ENCODE measurements at regions not wholly inside any gene's neighbourhood (a gene's known extent, or its start where the extent isn't known, plus 50 kb on each side); places are given as distances from the start of the nearest gene placed in this dataset.

- H4K20me1 ChIP-seq (ENCODE audit: low read length), result no peaks in the 10 kb centered on the region
- H3K27ac ChIP-seq (ENCODE audit: low read length), result no peak overlapping the region
- H3K9me2 ChIP-seq (replicated peaks; ENCODE audit: low read length), result no peaks in the 10 kb centered on the region
- no peak overlapping the region for H2AFZ ChIP-seq (ENCODE audit: low read length)
- ChIA-PET POLR2A (ENCODE audit: unreplicated experiment) (no interaction called here), CTCF (no interaction called here)
- no peak overlapping the region for H3K4me3 ChIP-seq (ENCODE audit: low read length)
- no peaks in the 10 kb centered on the region for H3K27me3 ChIP-seq (ENCODE audit: low read length)
- H3K79me2 ChIP-seq (ENCODE audit: low read length), result no peaks in the 10 kb centered on the region
- H3K4me2 ChIP-seq (ENCODE audit: low read length), result no peak overlapping the region
- TF ChIP-seq EZH2 (IDR thresholded peaks at IDR 0.05; ENCODE audit: low read length, unreplicated experiment) (no peak), CTCF (conservative IDR thresholded peaks at IDR 0.05; ENCODE audit: low read depth, low read length) (no peak), EZH2phosphoT487 (IDR thresholded peaks at IDR 0.05; ENCODE audit: borderline replicate concordance, low read length) (no peak)
- no peaks in the 10 kb centered on the region for H3K36me3 ChIP-seq (ENCODE audit: low read depth, low read length)
- ATAC-seq (no peak), DNase-seq (no peak)
- no peak overlapping the region for H3K9ac ChIP-seq (ENCODE audit: low read length)
- no TSS peak for BruUV-seq (replicated peaks)
- H3K4me1 ChIP-seq (ENCODE audit: insufficient read depth, low read length), result no peaks in the 10 kb centered on the region
- no peaks in the 10 kb centered on the region for H3F3A ChIP-seq (ENCODE audit: low read length, unreplicated experiment)
- H3K9me3 ChIP-seq (ENCODE audit: low read length), result no peaks in the 10 kb centered on the region
- intact Hi-C loops (cut with micrococcal nuclease), result no loop called here
These were observed 1600.9 kb upstream of the MIR17HG start for GRCh38 chr13:89746554-89746953.

- no peak for DNase-seq
- intact Hi-C loops (cut with micrococcal nuclease), result no loop called here
- Histone ChIP-seq H3K27ac (ENCODE audit: low read length) (no peak overlapping the region), H3K4me2 (ENCODE audit: low read length) (no peak overlapping the region), H3K4me3 (ENCODE audit: low read length) (no peak overlapping the region), H3K9ac (ENCODE audit: low read length) (no peak overlapping the region), H3K27me3 (ENCODE audit: low read length) (no peaks in the 10 kb centered on the region), H4K20me1 (ENCODE audit: low read length) (no peaks in the 10 kb centered on the region), H3K9me2 (replicated peaks; ENCODE audit: low read length) (no peaks in the 10 kb centered on the region), H3K4me1 (ENCODE audit: insufficient read depth, low read length) (0 out of 2 replicates have a peak, but pooled peaks cover 5% of the 10 kb centered on the region), H3K36me3 (ENCODE audit: low read depth, low read length) (no peaks in the 10 kb centered on the region), H3F3A (ENCODE audit: low read length, unreplicated experiment) (no peaks in the 10 kb centered on the region), H3K9me3 (ENCODE audit: low read length) (no peaks in the 10 kb centered on the region), H2AFZ (ENCODE audit: low read length) (no peak overlapping the region), H3K79me2 (ENCODE audit: low read length) (no peaks in the 10 kb centered on the region)
- ATAC-seq, result no peak
- TF ChIP-seq CTCF (conservative IDR thresholded peaks at IDR 0.05; ENCODE audit: low read depth, low read length) (no peak), EZH2phosphoT487 (IDR thresholded peaks at IDR 0.05; ENCODE audit: borderline replicate concordance, low read length) (no peak), EZH2 (IDR thresholded peaks at IDR 0.05; ENCODE audit: low read length, unreplicated experiment) (no peak)
- CTCF ChIA-PET, result no interaction called here
- no TSS peak for BruUV-seq (replicated peaks)
- POLR2A ChIA-PET (ENCODE audit: unreplicated experiment), result no interaction called here
These were observed 1598.8 kb upstream of the MIR17HG start for GRCh38 chr13:89748716-89749115.

- Histone ChIP-seq H3K9me3 (ENCODE audit: low read length) (no peaks in the 10 kb centered on the region), H3K27ac (ENCODE audit: low read length) (no peak overlapping the region), H3K36me3 (ENCODE audit: low read depth, low read length) (no peaks in the 10 kb centered on the region), H3K4me3 (ENCODE audit: low read length) (no peak overlapping the region), H3F3A (ENCODE audit: low read length, unreplicated experiment) (no peaks in the 10 kb centered on the region), H3K27me3 (ENCODE audit: low read length) (no peaks in the 10 kb centered on the region), H2AFZ (ENCODE audit: low read length) (no peak overlapping the region), H4K20me1 (ENCODE audit: low read length) (no peaks in the 10 kb centered on the region), H3K4me1 (ENCODE audit: insufficient read depth, low read length) (0 out of 2 replicates have a peak, but pooled peaks cover 5% of the 10 kb centered on the region), H3K9ac (ENCODE audit: low read length) (no peak overlapping the region), H3K4me2 (ENCODE audit: low read length) (no peak overlapping the region), H3K9me2 (replicated peaks; ENCODE audit: low read length) (no peaks in the 10 kb centered on the region), H3K79me2 (ENCODE audit: low read length) (no peaks in the 10 kb centered on the region)
- DNase-seq (peak; percentile 25), ATAC-seq (peak; percentile 60)
- CTCF ChIA-PET, result no interaction called here
- TF ChIP-seq EZH2phosphoT487 (IDR thresholded peaks at IDR 0.05; ENCODE audit: borderline replicate concordance, low read length) (no peak), EZH2 (IDR thresholded peaks at IDR 0.05; ENCODE audit: low read length, unreplicated experiment) (no peak), CTCF (conservative IDR thresholded peaks at IDR 0.05; ENCODE audit: low read depth, low read length) (no peak)
- BruUV-seq (replicated peaks), result no TSS peak
- POLR2A ChIA-PET (ENCODE audit: unreplicated experiment), result interaction anchor here (0.5 kb wide), 1 partner anchor 174 kb away, joined by 3 read pairs; no protein-coding TSS in a partner anchor
- intact Hi-C loops (cut with micrococcal nuclease), result no loop called here
These were observed 1597.6 kb upstream of the MIR17HG start for GRCh38 chr13:89749888-89750287.
